ENCODE measurements at regions not wholly inside any gene's neighbourhood (a gene's known extent, or its start where the extent isn't known, plus 50 kb on each side); places are given as distances from the start of the nearest gene placed in this dataset.

GRCh38 chr17:70230850-70231640 lies 61.7 kb downstream of the KCNJ2 start:
- no peak for DNase-seq

GRCh38 chr17:70232466-70232865 lies 63.1 kb downstream of the KCNJ2 start:
- DNase-seq: no peak

GRCh38 chr17:70235252-70235651 lies 65.9 kb downstream of the KCNJ2 start:
- DNase-seq: no peak

DNA sequence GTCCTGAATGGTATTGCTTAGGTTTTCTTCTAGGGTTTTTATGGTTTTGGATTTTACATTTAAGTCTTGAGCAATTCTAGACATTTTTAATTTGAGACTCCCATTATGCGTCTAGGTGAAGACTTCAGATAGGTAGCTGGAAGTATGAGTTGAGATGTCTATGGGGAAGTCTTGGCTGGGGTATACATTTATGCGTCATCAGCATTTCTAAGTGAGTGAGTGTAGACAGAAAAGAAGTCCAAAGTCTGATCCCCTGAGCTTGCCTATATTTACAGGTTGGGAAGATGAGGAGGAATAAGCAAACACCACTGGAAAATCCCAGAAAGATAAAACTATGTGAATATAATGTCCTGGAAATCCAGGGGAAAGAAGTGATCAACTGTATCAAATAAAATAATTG lies 68.9 kb downstream of the KCNJ2 start:
- DNase-seq: no peak

- DNase-seq: no peak
These were observed 69.3 kb downstream of the KCNJ2 start for GRCh38 chr17:70238646-70239045.

DNA sequence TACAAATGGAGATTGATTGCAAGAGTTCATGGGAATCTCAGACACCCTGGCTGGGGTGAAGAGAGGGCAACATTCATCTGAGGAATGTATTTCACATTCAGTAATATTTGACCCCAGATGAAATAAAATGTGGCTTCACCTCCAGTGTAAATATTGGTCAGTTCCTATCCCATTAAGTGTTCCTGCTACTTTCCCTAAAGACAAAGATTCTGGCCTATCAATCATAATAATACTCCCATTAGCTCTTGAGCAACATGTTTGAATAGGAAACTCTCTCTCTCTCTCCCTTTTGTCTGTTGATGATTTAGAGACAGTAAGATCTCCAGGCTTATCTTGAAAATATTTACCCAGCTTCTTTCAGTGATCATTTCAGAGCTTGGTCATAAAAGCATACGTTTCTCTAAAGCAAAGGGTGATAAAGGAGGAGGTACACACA lies 70.1 kb downstream of the KCNJ2 start:
- DNase-seq: no peak

- DNase-seq: no peak
These were observed 71.7 kb downstream of the KCNJ2 start for GRCh38 chr17:70241071-70241470.

GRCh38 chr17:70242781-70243437 lies 73.6 kb downstream of the KCNJ2 start:
- DNase-seq: no peak

GRCh38 chr17:70251706-70252105 lies 82.4 kb downstream of the KCNJ2 start:
- no peak for DNase-seq

DNA sequence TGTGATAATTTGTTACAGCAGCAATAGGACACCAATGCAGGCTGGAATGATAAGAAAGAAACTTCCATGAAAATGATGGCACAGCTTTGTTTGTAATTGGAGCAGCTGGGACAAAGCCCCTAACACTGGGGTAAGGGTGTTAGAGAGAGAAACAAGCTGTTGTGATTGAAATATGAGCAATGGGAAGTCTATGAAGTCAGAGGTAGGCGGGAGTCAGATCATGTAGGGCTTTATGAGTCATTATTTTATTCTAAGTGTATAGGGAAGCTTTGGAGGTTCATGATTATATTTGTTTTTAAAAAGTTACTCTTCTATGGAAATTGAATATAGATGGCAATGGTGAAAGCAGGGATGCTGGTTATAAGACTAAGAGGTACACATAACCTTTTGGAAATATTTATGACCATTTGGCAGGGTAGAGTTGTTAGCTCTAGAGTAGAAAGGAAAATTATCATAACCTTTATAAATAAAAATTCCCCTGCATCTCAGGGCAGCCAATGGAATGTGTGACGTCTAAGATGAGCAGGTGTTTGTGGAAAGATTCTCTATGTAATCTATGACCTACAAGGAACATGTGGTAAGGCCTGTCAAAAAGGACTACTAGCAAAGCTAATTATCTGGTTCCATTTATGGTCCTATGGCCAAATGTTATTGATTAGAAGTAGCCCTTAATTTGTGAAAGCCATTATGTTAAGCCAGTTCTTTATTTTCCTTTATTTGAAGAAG lies 85.6 kb downstream of the KCNJ2 start:
- DNase-seq: no peak

GRCh38 chr17:70256751-70257150 lies 87.4 kb downstream of the KCNJ2 start:
- DNase-seq: no peak

GRCh38 chr17:70258465-70258864 lies 89.1 kb downstream of the KCNJ2 start:
- DNase-seq: no peak

- DNase-seq: no peak
These were observed 90.1 kb downstream of the KCNJ2 start for GRCh38 chr17:70259400-70259799.

GRCh38 chr17:70261170-70261569 lies 91.8 kb downstream of the KCNJ2 start:
- no peak for DNase-seq

DNA sequence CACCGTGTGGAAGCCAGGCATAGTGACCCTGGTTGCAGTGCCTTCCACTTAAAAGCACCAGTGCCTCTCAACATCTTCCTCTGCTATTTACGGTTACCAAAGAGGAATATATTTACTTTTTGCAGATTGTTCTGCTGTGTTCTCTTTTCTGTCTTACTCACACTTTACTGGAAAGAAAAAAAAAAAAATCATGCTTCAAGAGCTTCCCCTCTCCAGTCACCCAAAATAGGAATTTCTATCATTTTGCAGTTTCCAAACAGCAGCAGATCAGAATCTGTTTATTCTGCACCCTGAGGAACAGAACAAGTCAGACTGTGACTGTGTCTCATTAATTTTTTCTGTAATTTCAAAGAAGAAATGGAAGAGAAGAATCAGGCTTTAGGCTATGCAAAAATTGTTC lies 96.1 kb downstream of the KCNJ2 start:
- DNase-seq: no peak

GRCh38 chr17:70266394-70266793 lies 97.1 kb downstream of the KCNJ2 start:
- DNase-seq: no peak

DNA sequence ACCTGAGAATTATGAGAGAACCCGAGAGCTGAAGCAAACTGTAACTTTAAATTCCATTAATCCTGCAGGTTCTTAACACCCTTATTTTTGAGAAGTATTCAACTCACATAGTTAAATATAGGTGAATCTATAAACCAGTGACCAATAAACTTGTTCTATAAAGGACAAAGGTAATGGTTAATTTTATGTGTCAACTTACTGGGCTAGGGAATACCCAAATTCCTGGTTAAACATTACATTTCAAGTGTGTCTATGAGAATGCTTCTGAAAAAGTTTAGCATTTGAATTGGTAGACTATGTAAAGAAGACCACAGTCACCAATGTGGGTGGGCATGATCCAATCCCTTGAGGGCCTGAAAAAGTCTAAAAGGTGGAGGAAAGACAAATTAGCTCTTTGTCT lies 99.1 kb downstream of the KCNJ2 start:
- no peak for DNase-seq

DNA sequence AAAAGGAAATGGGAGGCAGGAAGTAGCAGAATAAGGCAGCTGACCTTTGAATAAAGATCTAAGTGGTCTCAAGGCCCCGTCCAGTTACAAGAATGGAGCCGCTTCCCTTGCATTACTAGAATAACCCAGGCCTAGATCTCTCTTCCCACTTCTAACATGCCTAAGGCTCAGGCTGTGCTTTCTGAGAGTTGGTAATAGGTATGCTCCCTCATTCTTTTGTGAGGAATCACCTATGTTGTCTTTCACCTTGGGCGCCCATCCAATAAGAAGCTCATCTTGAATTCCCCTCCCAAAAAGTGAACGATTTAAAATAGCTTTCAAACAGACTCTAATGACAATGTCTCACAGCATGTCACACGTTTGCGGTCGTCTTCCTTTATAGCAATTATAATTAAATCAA lies 101.2 kb downstream of the KCNJ2 start:
- DNase-seq: no peak

DNA sequence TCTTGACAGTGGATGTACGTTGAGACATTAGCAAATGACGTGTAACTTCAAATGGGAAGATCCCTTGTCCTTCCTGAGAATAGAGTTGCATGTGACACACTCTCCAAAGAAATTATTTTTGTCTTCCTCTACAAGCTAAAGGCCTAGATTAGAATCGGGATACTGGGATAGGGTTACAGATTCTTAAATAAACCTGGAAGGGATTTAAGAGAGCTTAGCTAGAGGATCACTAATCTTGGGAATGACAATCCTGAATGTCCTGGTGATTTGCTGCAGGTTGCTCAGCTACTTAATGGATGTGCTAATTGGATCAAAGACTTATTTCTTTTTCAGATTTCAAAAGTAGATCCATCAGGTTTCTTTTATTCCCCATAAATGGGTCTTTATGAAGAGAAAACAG lies 101.9 kb downstream of the KCNJ2 start:
- no peak for DNase-seq

- DNase-seq: no peak
These were observed 102.3 kb downstream of the KCNJ2 start for GRCh38 chr17:70271672-70272071.

GRCh38 chr17:70274255-70274654 lies 104.9 kb downstream of the KCNJ2 start:
- no peak for DNase-seq

GRCh38 chr17:70276906-70277305 lies 107.6 kb downstream of the KCNJ2 start:
- no peak for DNase-seq

DNA sequence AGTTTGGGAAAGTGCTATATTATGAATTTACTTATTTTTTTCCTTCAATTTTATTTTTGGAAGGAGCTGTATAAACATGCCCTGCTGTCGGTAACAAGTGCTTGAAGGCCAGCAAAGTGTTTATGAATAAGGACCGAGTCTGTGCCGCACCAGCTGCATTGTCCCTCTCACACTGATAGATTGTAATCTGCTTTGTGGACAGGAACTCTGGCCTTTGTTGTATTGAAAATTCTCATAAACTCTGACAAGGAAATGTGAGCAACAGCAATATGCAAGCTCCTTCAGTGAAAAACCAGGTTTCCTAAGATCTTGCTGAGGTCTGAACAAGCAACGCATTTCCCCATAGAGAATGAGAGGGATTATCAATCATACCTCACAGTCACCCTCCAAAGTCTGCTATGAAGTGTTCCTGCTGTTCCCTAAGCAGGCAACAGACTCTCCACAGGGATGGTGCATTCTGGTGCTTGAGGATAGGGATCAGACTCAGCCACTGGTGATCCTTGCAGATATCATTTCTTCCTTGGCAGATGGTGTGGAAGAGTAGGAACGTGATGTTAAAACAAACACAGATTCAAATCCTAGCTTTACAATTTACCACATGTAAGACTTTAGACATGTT lies 109.6 kb downstream of the KCNJ2 start:
- DNase-seq: no peak

- DNase-seq: no peak
These were observed 117.1 kb downstream of the KCNJ2 start for GRCh38 chr17:70286391-70286790.

Measured in NCI-H2227 treated with DMSO at 0.1 percent for 48 hours (cell line).